GM12878 (cell line): ENCODE measurements at regions not wholly inside any gene's neighbourhood (a gene's known extent, or its start where the extent isn't known, plus 50 kb on each side); places are given as distances from the start of the nearest gene placed in this dataset.

Experiments used
- ASH2L ChIP-seq: fragments of 300-600, 200-600 bp; sonication (generic); IDR thresholded peaks from 2 replicates; pipeline ENCODE4 v1.6.1; 2017; ENCODE audit warnings: low read depth, mild to moderate bottlenecking, borderline replicate concordance
- ATF2 ChIP-seq: IDR thresholded peaks from 2 replicates; pipeline ENCODE4 v1.6.1; 2012; ENCODE audit warnings: low read length, inconsistent platforms
- FOS ChIP-seq: IDR thresholded peaks from 3 replicates; pipeline ENCODE4 v1.6.1; 2011; ENCODE audit warnings: borderline replicate concordance; ENCODE audit not compliant: insufficient read length; ENCODE audit errors: extremely low read depth
- FOXK2 ChIP-seq: fragments of 450-650 bp; IDR thresholded peaks from 2 replicates; pipeline ENCODE4 v1.6.1; 2017; ENCODE audit warnings: mild to moderate bottlenecking, moderate library complexity
- KAT2A ChIP-seq: conservative IDR thresholded peaks from 2 replicates; pipeline ENCODE4 v1.6.1; 2011; ENCODE audit warnings: low read depth, low read length; ENCODE audit not compliant: control insufficient read depth
- KDM1A ChIP-seq: fragments of 200-600 bp; sonication (generic); IDR thresholded peaks from 2 replicates; pipeline ENCODE4 v1.6.1; 2016; ENCODE audit warnings: borderline replicate concordance
- POLR2A ChIP-seq: IDR thresholded peaks from 2 replicates; pipeline ENCODE4 v1.6.1; 2011; ENCODE audit warnings: low read depth, mild to moderate bottlenecking, low read length
- POU2F2 ChIP-seq: IDR thresholded peaks from 3 replicates; pipeline ENCODE4 v1.6.1; 2011; ENCODE audit warnings: low read depth, mild to moderate bottlenecking, low read length, borderline replicate concordance
- YBX1 ChIP-seq: fragments of 450-650 bp; IDR thresholded peaks from 2 replicates; pipeline ENCODE4 v1.6.1; 2016; ENCODE audit warnings: antibody characterized with exemption
- TF ChIP-seq, protein P1 (sequence below), 3 experiments: IDR thresholded peaks in 2 of 3; conservative IDR thresholded peaks in 1 of 3; 2 replicates each; pipeline ENCODE4 v1.5.1; 2011; ENCODE audit warnings: low read depth in 3 of 3, low read length in 3 of 3, mild to moderate bottlenecking in 3 of 3, control low read depth in 2 of 3, moderate library complexity in 2 of 3, inconsistent platforms in 1 of 3, mixed read lengths in 1 of 3; ENCODE audit not compliant: control insufficient read depth in 2 of 3, insufficient read depth in 1 of 3; ENCODE audit errors: extremely low read depth in 1 of 3
- TF ChIP-seq, protein P2 (sequence below): fragments of 450-650 bp; formaldehyde crosslinking; IDR thresholded peaks from 2 replicates; pipeline ENCODE4 v1.4.0; 2020; ENCODE audit warnings: mild to moderate bottlenecking, moderate library complexity
- TF ChIP-seq, protein P3 (sequence below): IDR thresholded peaks from 2 replicates; pipeline ENCODE4 v1.6.1; 2012; ENCODE audit warnings: low read depth, low read length, improper control_type of control experiment

- TF ChIP-seq, protein P1, sequence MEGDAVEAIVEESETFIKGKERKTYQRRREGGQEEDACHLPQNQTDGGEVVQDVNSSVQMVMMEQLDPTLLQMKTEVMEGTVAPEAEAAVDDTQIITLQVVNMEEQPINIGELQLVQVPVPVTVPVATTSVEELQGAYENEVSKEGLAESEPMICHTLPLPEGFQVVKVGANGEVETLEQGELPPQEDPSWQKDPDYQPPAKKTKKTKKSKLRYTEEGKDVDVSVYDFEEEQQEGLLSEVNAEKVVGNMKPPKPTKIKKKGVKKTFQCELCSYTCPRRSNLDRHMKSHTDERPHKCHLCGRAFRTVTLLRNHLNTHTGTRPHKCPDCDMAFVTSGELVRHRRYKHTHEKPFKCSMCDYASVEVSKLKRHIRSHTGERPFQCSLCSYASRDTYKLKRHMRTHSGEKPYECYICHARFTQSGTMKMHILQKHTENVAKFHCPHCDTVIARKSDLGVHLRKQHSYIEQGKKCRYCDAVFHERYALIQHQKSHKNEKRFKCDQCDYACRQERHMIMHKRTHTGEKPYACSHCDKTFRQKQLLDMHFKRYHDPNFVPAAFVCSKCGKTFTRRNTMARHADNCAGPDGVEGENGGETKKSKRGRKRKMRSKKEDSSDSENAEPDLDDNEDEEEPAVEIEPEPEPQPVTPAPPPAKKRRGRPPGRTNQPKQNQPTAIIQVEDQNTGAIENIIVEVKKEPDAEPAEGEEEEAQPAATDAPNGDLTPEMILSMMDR (IDR thresholded peaks at IDR 0.05 in 2 of 3, conservative IDR thresholded peaks at IDR 0.05 in 1 of 3; ENCODE audit: control insufficient read depth in 2 of 3, extremely low read depth in 1 of 3, insufficient read depth in 1 of 3, low read depth in 3 of 3, low read length in 3 of 3) = no peak
- TF ChIP-seq ATF2 = no peak
- no peak for TF ChIP-seq POLR2A
- no peak for TF ChIP-seq ASH2L
- no peak for TF ChIP-seq POU2F2
- no peak for TF ChIP-seq FOXK2
- TF ChIP-seq, protein P2, sequence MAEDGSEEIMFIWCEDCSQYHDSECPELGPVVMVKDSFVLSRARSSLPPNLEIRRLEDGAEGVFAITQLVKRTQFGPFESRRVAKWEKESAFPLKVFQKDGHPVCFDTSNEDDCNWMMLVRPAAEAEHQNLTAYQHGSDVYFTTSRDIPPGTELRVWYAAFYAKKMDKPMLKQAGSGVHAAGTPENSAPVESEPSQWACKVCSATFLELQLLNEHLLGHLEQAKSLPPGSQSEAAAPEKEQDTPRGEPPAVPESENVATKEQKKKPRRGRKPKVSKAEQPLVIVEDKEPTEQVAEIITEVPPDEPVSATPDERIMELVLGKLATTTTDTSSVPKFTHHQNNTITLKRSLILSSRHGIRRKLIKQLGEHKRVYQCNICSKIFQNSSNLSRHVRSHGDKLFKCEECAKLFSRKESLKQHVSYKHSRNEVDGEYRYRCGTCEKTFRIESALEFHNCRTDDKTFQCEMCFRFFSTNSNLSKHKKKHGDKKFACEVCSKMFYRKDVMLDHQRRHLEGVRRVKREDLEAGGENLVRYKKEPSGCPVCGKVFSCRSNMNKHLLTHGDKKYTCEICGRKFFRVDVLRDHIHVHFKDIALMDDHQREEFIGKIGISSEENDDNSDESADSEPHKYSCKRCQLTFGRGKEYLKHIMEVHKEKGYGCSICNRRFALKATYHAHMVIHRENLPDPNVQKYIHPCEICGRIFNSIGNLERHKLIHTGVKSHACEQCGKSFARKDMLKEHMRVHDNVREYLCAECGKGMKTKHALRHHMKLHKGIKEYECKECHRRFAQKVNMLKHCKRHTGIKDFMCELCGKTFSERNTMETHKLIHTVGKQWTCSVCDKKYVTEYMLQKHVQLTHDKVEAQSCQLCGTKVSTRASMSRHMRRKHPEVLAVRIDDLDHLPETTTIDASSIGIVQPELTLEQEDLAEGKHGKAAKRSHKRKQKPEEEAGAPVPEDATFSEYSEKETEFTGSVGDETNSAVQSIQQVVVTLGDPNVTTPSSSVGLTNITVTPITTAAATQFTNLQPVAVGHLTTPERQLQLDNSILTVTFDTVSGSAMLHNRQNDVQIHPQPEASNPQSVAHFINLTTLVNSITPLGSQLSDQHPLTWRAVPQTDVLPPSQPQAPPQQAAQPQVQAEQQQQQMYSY (CRISPR knock-in tag) = no peak
- TF ChIP-seq YBX1 = no peak
- TF ChIP-seq FOS = no peak
- no peak for TF ChIP-seq KDM1A
- TF ChIP-seq, protein P3, sequence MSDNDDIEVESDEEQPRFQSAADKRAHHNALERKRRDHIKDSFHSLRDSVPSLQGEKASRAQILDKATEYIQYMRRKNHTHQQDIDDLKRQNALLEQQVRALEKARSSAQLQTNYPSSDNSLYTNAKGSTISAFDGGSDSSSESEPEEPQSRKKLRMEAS = no peak
- TF ChIP-seq KAT2A = no peak
These were observed 742.3 kb upstream of the CBLB start for GRCh38 chr3:106611116-106611515.
